ENCODE measurements at regions not wholly inside any gene's neighbourhood (a gene's known extent, or its start where the extent isn't known, plus 50 kb on each side); places are given as distances from the start of the nearest gene placed in this dataset.

DNA sequence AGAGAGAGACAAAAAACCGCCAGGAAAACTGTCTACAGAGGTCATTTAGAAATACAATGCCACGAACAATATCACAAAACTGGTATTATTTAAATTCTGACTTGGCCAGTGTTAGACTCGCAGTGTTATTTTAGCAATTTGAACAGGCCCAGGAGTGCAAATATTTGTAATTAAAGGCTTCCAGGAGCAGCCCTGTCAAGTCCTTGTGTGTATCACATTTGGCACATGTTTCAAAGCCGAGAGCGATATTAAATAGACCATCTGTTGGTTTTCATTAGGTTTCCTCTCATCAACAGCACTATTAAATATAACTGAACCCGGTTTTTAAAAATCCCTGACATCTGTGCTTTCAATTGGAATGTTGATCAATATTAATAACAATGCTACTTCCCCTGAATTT, 656.9 kb downstream of the TSN start:
- no peaks in the 10 kb centered on the region for H3K79me2 ChIP-seq (ENCODE audit: control insufficient read depth, insufficient read depth, low read length)
- H3K9me1 ChIP-seq (ENCODE audit: control insufficient read depth, insufficient read depth, low read length): no peaks in the 10 kb centered on the region
- DNase-seq (ENCODE audit: extremely low read depth in 1 of 4, low spot score in 3 of 4) (no peak), FAIRE-seq (no peak), ATAC-seq (no peak)
- no peaks in the 10 kb centered on the region for H4K20me1 ChIP-seq (replicated peaks; ENCODE audit: control insufficient read depth, insufficient read depth, low read length)
- TF ChIP-seq SMARCA5 (IDR thresholded peaks at IDR 0.05) (no peak), DPF2 (IDR thresholded peaks at IDR 0.05) (no peak), ZNF778 (CRISPR knock-in tag; IDR thresholded peaks at IDR 0.05) (no peak), CBX1 (IDR thresholded peaks at IDR 0.05; ENCODE audit: low read depth) (no peak), CXXC5 (CRISPR knock-in tag; IDR thresholded peaks at IDR 0.05) (no peak), SMC3 (conservative IDR thresholded peaks at IDR 0.05; ENCODE audit: insufficient read depth, low read depth, low read length) (no peak), TRIM28 (IDR thresholded peaks at IDR 0.05) (no peak), TCF7 (IDR thresholded peaks at IDR 0.05; ENCODE audit: borderline replicate concordance) (no peak), KLF10 (CRISPR knock-in tag; IDR thresholded peaks at IDR 0.05) (no peak), RUNX1 (IDR thresholded peaks at IDR 0.05; ENCODE audit: low read depth) (no peak), HSF4 (CRISPR knock-in tag; IDR thresholded peaks at IDR 0.05; ENCODE audit: borderline replicate concordance) (no peak)
- TF ChIP-seq, protein P1, sequence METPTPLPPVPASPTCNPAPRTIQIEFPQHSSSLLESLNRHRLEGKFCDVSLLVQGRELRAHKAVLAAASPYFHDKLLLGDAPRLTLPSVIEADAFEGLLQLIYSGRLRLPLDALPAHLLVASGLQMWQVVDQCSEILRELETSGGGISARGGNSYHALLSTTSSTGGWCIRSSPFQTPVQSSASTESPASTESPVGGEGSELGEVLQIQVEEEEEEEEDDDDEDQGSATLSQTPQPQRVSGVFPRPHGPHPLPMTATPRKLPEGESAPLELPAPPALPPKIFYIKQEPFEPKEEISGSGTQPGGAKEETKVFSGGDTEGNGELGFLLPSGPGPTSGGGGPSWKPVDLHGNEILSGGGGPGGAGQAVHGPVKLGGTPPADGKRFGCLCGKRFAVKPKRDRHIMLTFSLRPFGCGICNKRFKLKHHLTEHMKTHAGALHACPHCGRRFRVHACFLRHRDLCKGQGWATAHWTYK (CRISPR knock-in tag; IDR thresholded peaks at IDR 0.05): no peak
- TF ChIP-seq, protein P2, sequence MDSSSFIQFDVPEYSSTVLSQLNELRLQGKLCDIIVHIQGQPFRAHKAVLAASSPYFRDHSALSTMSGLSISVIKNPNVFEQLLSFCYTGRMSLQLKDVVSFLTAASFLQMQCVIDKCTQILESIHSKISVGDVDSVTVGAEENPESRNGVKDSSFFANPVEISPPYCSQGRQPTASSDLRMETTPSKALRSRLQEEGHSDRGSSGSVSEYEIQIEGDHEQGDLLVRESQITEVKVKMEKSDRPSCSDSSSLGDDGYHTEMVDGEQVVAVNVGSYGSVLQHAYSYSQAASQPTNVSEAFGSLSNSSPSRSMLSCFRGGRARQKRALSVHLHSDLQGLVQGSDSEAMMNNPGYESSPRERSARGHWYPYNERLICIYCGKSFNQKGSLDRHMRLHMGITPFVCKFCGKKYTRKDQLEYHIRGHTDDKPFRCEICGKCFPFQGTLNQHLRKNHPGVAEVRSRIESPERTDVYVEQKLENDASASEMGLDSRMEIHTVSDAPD (CRISPR knock-in tag; IDR thresholded peaks at IDR 0.05): no peak
- no TSS peak for BruUV-seq (replicated peaks)
- POLR2A ChIA-PET: no interaction called here
- H3K27me3 ChIP-seq (ENCODE audit: control insufficient read depth in 2 of 2, insufficient read depth in 2 of 2, low read length in 2 of 2): no peaks in the 10 kb centered on the region
- intact Hi-C loops (cut with micrococcal nuclease): no loop called here
- H3K4me1 ChIP-seq (replicated peaks in 1 of 2; ENCODE audit: control insufficient read depth in 2 of 2, insufficient read depth in 2 of 2, low read length in 2 of 2): no peaks in the 10 kb centered on the region
- H3K27ac ChIP-seq (ENCODE audit: extremely low read depth, low read depth, low read length): no peak overlapping the region
- no peak overlapping the region for H3K4me3 ChIP-seq
- CTCF ChIA-PET (ENCODE audit: low intra/inter-chr PET ratio): no interaction called here
- in situ Hi-C loops (cut with MboI): no loop called here
- H3K9ac ChIP-seq (ENCODE audit: insufficient read depth in 1 of 2, low read depth in 2 of 2, low read length in 2 of 2): no peak overlapping the region
- H3K36me3 ChIP-seq (ENCODE audit: control insufficient read depth, insufficient read depth, low read length): no peaks in the 10 kb centered on the region
- WGBS (ENCODE audit: insufficient coverage, low coverage, missing lambda C conversion rate): 0% methylated on average over 6 of the region's 6 CpGs
- no peak overlapping the region for H3K4me2 ChIP-seq (ENCODE audit: insufficient read depth, low read length)
- no peak overlapping the region for H2AFZ ChIP-seq (ENCODE audit: low read depth, low read length)
- no peaks in the 10 kb centered on the region for H3K9me3 ChIP-seq (replicated peaks; ENCODE audit: control insufficient read depth, insufficient read depth, low read depth, low read length)
